ENCODE measurements at regions not wholly inside any gene's neighbourhood (a gene's known extent, or its start where the extent isn't known, plus 50 kb on each side); places are given as distances from the start of the nearest gene placed in this dataset.
A peak's percentile ranks its signal among the peaks of the same experiment; 100 is the strongest.
"Not testable (repeated sequence)": the region's sequence is repeated elsewhere in the genome, so short reads cannot be mapped to it uniquely, and the experiment has no call there.

- peak; percentile 60 for DNase-seq (ENCODE audit: low read depth)
Measured at GRCh38 chr7:92973293-92973731, 136.9 kb upstream of the CDK6 start.

DNA sequence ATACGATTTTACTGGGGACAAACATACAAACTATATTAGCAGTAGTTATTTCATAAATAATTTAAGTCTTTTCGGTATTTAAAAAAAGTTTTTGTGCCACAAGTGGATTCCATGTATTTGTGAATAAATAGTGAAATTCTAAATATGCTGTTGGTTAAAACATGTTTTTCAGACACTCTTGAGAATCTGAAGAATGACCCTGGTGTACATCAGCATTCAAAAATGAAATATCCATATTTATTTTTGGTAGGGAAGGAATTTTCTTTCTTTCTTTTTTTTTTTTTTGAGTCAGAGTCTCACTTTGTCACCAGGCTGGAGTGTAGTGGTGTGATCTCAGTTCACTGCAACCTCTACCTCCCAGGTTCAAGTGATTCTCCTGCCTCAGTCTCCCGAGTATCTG is 136.1 kb upstream of the CDK6 start:
- no peak for DNase-seq (ENCODE audit: low read depth)

DNA sequence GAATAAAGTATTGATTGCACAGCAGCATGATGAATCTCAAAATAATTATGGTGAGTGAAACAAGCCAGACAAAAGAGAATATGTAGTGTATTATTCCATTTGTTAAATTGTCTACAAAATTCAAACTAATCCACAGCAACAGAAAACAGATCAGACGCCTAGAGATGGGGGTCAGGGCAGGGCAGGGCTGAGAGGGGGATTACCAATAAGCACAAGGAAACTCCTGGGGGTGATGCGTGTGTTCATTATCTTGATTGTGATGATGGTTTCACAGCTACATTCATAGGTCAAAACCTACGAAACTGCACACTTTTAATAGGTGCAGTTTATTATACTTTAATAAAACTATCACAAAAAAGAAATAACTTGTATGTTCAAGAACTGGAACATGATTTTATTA is 132.7 kb upstream of the CDK6 start:
- no peak for DNase-seq (ENCODE audit: low read depth)

GRCh38 chr7:92968502-92968901 is 132.1 kb upstream of the CDK6 start:
- DNase-seq (ENCODE audit: low read depth): no peak

GRCh38 chr7:92967238-92967637 is 130.9 kb upstream of the CDK6 start:
- no peak for DNase-seq (ENCODE audit: low read depth)

DNA sequence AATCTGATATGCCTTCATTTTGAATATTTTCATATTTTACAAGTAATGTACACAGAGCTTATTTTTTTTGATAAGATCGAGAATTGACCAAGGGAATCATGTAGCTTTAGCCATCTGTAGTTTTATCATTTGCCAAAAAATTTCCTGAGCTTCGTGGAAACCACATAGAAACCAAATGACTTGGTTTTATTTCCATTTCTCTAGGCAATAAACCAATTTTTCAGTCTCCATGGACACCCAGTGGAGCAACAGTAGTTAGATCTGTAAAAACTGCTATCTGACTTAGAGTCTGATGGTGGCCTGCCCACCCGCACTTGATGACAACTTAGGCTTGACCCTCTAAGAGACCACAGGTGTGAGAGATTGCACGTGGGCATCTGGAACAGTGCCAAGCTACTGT is 127.8 kb upstream of the CDK6 start:
- DNase-seq (ENCODE audit: low read depth): no peak

GRCh38 chr7:92963566-92963965 is 127.2 kb upstream of the CDK6 start:
- DNase-seq (ENCODE audit: low read depth): no peak

GRCh38 chr7:92961961-92962360 is 125.6 kb upstream of the CDK6 start:
- DNase-seq (ENCODE audit: low read depth): no peak

GRCh38 chr7:92956575-92956974 is 120.2 kb upstream of the CDK6 start:
- DNase-seq (ENCODE audit: low read depth): no peak

DNA sequence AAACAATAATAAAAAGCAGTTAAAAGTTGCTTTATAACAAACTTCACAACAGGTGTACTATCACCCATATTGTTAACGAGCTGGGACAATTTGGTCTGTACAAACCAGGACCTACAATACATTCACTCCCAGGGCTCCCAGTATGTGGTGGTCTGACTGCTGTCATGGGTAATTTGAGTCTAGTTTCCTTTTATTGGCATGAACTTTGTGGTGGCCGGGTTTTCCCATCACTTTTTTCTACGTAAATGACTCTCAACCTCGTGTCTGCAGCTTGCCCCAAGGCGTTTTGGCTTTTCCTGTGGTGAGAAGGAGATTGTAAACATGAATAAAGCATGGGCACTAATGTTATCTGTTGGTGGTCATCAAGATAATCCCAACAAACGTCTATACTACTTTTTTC is 118.7 kb upstream of the CDK6 start:
- DNase-seq (ENCODE audit: low read depth): no peak

- peak; percentile 30 for DNase-seq (ENCODE audit: low read depth)
Measured at GRCh38 chr7:92953657-92954056, 117.3 kb upstream of the CDK6 start.

DNA sequence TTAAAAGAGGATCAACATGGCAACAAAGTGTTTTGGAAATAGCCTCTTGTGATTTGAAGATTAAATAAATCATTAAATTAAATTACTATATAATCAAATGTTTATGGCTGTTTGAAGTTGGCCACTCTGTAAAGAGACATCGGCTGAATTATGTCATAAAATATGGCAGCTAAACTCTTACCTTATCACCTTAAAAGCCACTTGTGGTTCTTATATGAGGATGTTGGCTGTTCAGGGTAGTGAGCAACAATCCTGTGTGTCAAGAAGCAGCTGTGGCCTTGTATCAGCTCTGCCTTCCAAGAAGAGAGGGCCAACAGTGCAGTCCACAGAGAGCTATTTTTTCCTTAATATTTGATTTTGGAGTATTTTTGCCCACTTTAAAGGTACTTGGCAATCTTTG is 113.4 kb upstream of the CDK6 start:
- DNase-seq (ENCODE audit: low read depth): no peak

- DNase-seq (ENCODE audit: low read depth): no peak
Measured at GRCh38 chr7:92945840-92946239, 109.5 kb upstream of the CDK6 start.

DNA sequence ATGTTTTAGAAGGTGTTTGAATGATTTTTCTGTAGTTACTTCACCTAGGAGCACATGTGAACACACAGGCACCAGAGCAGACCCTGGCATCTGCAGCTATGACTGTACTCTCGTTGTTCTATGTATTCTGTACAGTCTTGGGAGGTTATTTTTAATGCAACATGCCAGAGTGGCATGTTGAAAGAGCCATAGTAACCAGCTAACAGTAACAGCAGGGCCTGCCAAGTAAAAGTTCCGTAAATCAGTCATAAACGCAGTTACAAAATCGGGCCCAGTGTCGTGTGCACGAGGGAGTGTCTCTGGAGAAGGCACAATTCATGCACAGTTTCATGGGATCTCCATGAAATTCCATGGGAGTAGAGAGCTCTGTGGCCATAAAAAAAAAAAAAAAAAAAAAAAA is 108.3 kb upstream of the CDK6 start:
- no peak for DNase-seq (ENCODE audit: low read depth)

DNA sequence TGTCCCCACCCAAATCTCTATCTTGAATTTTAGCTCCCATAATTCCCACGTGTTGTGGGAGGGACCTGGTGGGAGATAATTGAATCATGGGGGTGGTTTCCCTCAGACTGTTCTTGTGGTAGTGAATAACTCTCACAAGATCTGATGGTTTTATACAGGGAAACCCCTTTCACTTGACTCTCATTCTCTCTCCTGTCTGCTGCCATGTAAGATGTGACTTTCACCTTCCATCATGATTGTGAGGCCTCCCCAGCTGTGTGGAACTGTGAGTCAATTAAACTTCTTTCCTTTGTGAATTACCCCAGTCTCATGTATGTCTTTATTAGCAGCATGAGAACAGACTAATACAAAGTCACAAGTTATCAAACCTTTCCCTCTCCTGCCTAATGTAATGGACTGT is 106.3 kb upstream of the CDK6 start:
- not testable (repeated sequence) for DNase-seq (ENCODE audit: low read depth)

- no peak for DNase-seq (ENCODE audit: low read depth)
Measured at GRCh38 chr7:92939666-92940360, 103.4 kb upstream of the CDK6 start.

DNA sequence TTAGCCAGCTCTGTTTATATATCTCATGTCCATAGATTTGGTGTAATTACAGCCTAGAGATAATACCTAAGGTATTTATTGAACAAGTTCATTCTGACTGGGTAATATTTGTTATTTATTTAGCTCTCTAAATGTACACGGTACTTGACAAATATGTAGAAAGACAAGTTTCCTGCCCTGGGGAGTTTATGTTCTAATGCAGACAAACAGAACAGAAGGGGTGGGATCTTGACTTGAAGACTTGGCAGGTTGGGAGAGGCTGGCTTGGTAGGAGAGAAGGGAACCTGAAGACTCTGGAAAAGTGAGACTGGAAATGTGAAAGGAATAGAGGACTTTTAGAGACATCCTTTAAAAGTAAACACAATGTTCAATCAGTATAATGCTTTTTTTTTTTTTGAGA is 97.7 kb upstream of the CDK6 start:
- DNase-seq (ENCODE audit: low read depth): no peak

GRCh38 chr7:92932450-92932849 is 96.1 kb upstream of the CDK6 start:
- DNase-seq (ENCODE audit: low read depth): no peak

- no peak for DNase-seq (ENCODE audit: low read depth)
Measured at GRCh38 chr7:92930404-92930803, 94.0 kb upstream of the CDK6 start.

GRCh38 chr7:92926697-92927044 is 90.3 kb upstream of the CDK6 start:
- DNase-seq (ENCODE audit: low read depth): no peak

GRCh38 chr7:92925876-92926696 is 89.7 kb upstream of the CDK6 start:
- DNase-seq (ENCODE audit: low read depth): no peak

GRCh38 chr7:92924800-92925199 is 88.4 kb upstream of the CDK6 start:
- no peak for DNase-seq (ENCODE audit: low read depth)

DNA sequence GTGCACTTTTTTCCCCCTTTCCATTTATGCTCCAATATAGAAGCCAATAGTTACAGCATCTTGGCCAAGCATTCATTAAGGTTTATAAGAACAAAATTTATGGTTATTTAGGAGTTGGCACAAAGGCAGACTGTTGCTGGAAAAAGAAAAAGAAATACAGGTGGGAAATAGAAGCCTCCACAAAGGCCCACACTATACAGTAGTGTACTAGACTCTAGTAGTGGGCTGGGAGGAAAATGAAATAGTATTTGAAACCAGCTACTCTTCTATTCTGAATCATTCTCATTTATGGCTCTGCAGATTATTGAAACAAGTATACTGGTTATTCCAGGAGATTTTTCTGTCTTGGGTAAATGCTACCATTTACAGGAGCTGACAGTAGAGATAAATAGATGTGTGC is 80.9 kb upstream of the CDK6 start:
- no peak for DNase-seq (ENCODE audit: low read depth)

Measured in LHCN-M2 (cell line).